Transverse colon (tissue), 4 donors: ENCODE measurements at regions not wholly inside any gene's neighbourhood (a gene's known extent, or its start where the extent isn't known, plus 50 kb on each side); places are given as distances from the start of the nearest gene placed in this dataset.

ENCODE experiments used
- DNase-seq: peaks from one replicate; pipeline ENCODE4 v3.0.0-alpha.2; 2019
- H3K27ac ChIP-seq, 4 donors: fragments of 200-600 bp; sonication (generic); 2 replicates each; pipeline ENCODE4 v1.5.1; 2016 to 2018; ENCODE audit warnings: inconsistent platforms in 4 of 4
- H3K27me3 ChIP-seq: fragments of 200-600 bp; sonication (generic); 2 replicates; pipeline ENCODE4 v1.5.1; 2017; ENCODE audit warnings: inconsistent platforms
- H3K36me3 ChIP-seq, 4 donors: fragments of 200-600 bp; sonication (generic); 2 replicates each; pipeline ENCODE4 v1.5.1; 2017 to 2019; ENCODE audit warnings: inconsistent platforms in 4 of 4
- H3K4me1 ChIP-seq, 4 donors: fragments of 200-600 bp; sonication (generic); 2 replicates each; pipeline ENCODE4 v1.5.1; 2017 to 2020; ENCODE audit warnings: inconsistent platforms in 4 of 4
- H3K4me3 ChIP-seq, 4 donors: fragments of 200-600 bp; sonication (generic); 1 replicate in 1 of 4; 2 replicates in 3 of 4; pipeline versions ENCODE4 v1.5.1 to v1.6.1; 2017 to 2019; ENCODE audit warnings: inconsistent platforms in 4 of 4
- H3K9me3 ChIP-seq, 2 donors: fragments of 200-600 bp; sonication (generic); 2 replicates each; pipeline ENCODE4 v1.5.1; 2017 to 2019; ENCODE audit warnings: inconsistent platforms in 2 of 2
- CTCF ChIP-seq, 5 experiments: fragments of 200-600 bp in 3 of 5; fragments of 450-650 bp in 2 of 5; sonication (generic) in 3 of 5; IDR thresholded peaks; 1 replicate in 2 of 5; 2 replicates in 3 of 5; pipeline ENCODE4 v1.5.1; 2016 to 2017; ENCODE audit warnings: antibody characterized with exemption in 5 of 5, inconsistent platforms in 3 of 5, mild to moderate bottlenecking in 2 of 5, moderate library complexity in 1 of 5
- EP300 ChIP-seq: sonication (generic); formaldehyde crosslinking; IDR thresholded peaks from one replicate; pipeline ENCODE4 v1.6.1; 2017; ENCODE audit warnings: antibody characterized with exemption, low read depth
- POLR2A ChIP-seq: fragments of 450-650 bp; IDR thresholded peaks from one replicate; pipeline ENCODE4 v1.6.1; 2016; ENCODE audit warnings: antibody characterized with exemption, mild to moderate bottlenecking, moderate library complexity
- POLR2AphosphoS5 ChIP-seq, 3 donors: sonication (generic); formaldehyde crosslinking; IDR thresholded peaks; one replicate each; pipeline ENCODE4 v1.6.1; 2016; ENCODE audit warnings: antibody characterized with exemption in 3 of 3
- WGBS, 2 donors: methylation state at CpG; one replicate each; pipeline ENCODE4 v1.1.5; 2018; ENCODE audit warnings: low coverage in 1 of 2; 5-methylcytosine and 5-hydroxymethylcytosine counted together
- in situ Hi-C, 4 donors: fragments of 200-750 bp; cut with MboI; loops; one replicate each; pipeline versions ENCODE4 v1.15.0 to v1.15.1; 2017; ENCODE audit warnings: low sequenced_read_pairs in 3 of 4, low pct_ligation_motif_present in 1 of 4, low pct_unique_long_range_greater_than_20kb in 1 of 4
- intact Hi-C: fragments of 100-400 bp; cut with DNase I; formaldehyde crosslinking; loops from one replicate; pipeline ENCODE4 v1.15.1; 2023; ENCODE audit warnings: low total_unique reads

- no peaks in the 10 kb centered on the region for H3K36me3 ChIP-seq
- H3K27ac ChIP-seq = peak overlapping the region in 1 of 4 donors; percentile 14
These were observed 161.1 kb upstream of the BCL6 start for GRCh38 chr3:187906416-187906815.

GRCh38 chr3:187906920-187907319, 161.7 kb upstream of the BCL6 start:
- no peak for DNase-seq
- WGBS, 2 donors = 81 to 91% methylated on average over 5 of the region's 5 CpGs
- intact Hi-C loops = loop anchor here (10.0 kb wide), 1 partner anchor 162 kb away; the partner anchor contains the start of gene BCL6
- no peak overlapping the region for H3K27ac ChIP-seq
- H3K9me3 ChIP-seq = no peaks in the 10 kb centered on the region
- no peaks in the 10 kb centered on the region for H3K27me3 ChIP-seq
- H3K4me3 ChIP-seq = no peak overlapping the region
- TF ChIP-seq EP300 (no peak), CTCF (IDR thresholded peaks at IDR 0.05) (no peak), POLR2A (no peak), POLR2AphosphoS5 (IDR thresholded peaks at IDR 0.05) (no peak)
- H3K36me3 ChIP-seq = no peaks in the 10 kb centered on the region
- H3K4me1 ChIP-seq = peaks cover 0 to 10% (median 0%) of the 10 kb centered on the region in 4 donors
- in situ Hi-C loops = no loop called here

More at GRCh38 chr3:187906416-187906815, 161.1 kb upstream of the BCL6 start:
- DNase-seq = no peak
- Histone ChIP-seq H3K4me1 (peaks cover 0 to 6% (median 0%) of the 10 kb centered on the region in 4 donors), H3K9me3 (no peaks in the 10 kb centered on the region), H3K4me3 (no peak overlapping the region), H3K27me3 (no peaks in the 10 kb centered on the region)
- intact Hi-C loops = loop anchor here (10.0 kb wide), 1 partner anchor 162 kb away; the partner anchor contains the start of gene BCL6
- WGBS, 2 donors = 66 to 84% methylated on average over 5 of the region's 5 CpGs
- TF ChIP-seq POLR2A (no peak), CTCF (IDR thresholded peaks at IDR 0.05) (no peak), POLR2AphosphoS5 (IDR thresholded peaks at IDR 0.05) (no peak), EP300 (no peak)
- in situ Hi-C loops = no loop called here

GRCh38 chr3:187909866-187910265, 164.6 kb upstream of the BCL6 start:
- Histone ChIP-seq H3K9me3 (no peaks in the 10 kb centered on the region), H3K27me3 (no peaks in the 10 kb centered on the region), H3K4me1 (peaks cover 15 to 37% (median 22%) of the 10 kb centered on the region in 4 donors), H3K27ac (no peak overlapping the region), H3K4me3 (no peak overlapping the region), H3K36me3 (no peaks in the 10 kb centered on the region)
- no peak for TF ChIP-seq CTCF (IDR thresholded peaks at IDR 0.05)
- no peak for TF ChIP-seq POLR2A
- intact Hi-C loops = loop anchor here (10.0 kb wide), 1 partner anchor 165 kb away; the partner anchor contains the start of gene BCL6
- in situ Hi-C loops = no loop called here
- no peak for DNase-seq

GRCh38 chr3:187912007-187912406, 166.7 kb upstream of the BCL6 start:
- Histone ChIP-seq H3K27me3 (no peaks in the 10 kb centered on the region), H3K9me3 (no peaks in the 10 kb centered on the region), H3K4me3 (no peak overlapping the region), H3K27ac (no peak overlapping the region), H3K4me1 (peaks cover 15 to 37% (median 22%) of the 10 kb centered on the region in 4 donors), H3K36me3 (no peaks in the 10 kb centered on the region)
- in situ Hi-C loops = no loop called here
- WGBS, 2 donors = 37 to 58% methylated on average over 3 of the region's 3 CpGs
- DNase-seq = no peak
- intact Hi-C loops = no loop called here
- TF ChIP-seq EP300 (no peak), POLR2A (no peak), POLR2AphosphoS5 (IDR thresholded peaks at IDR 0.05) (no peak)

- in situ Hi-C loops (no loop called here), intact Hi-C loops (no loop called here)
These were observed 168.4 kb upstream of the BCL6 start for GRCh38 chr3:187913617-187914033.

More at GRCh38 chr3:187913617-187914033, 168.4 kb upstream of the BCL6 start:
- Histone ChIP-seq H3K27me3 (no peaks in the 10 kb centered on the region), H3K36me3 (no peaks in the 10 kb centered on the region), H3K9me3 (no peaks in the 10 kb centered on the region), H3K4me3 (no peak overlapping the region), H3K27ac (peak overlapping the region; percentile 33 to 73 (median 52)), H3K4me1 (peaks cover 15 to 45% (median 24%) of the 10 kb centered on the region in 4 donors)
- 40 to 64% methylated on average over 1 to 2 of the region's 2 CpGs for WGBS, 2 donors
- peak; percentile 20 for DNase-seq
- TF ChIP-seq EP300 = no peak
- no peak for TF ChIP-seq CTCF (IDR thresholded peaks at IDR 0.05)
- no peak for TF ChIP-seq POLR2A
- peak in 1 of 3 donors; percentile 63 for TF ChIP-seq POLR2AphosphoS5 (IDR thresholded peaks at IDR 0.05)
